ENCODE measurements at regions not wholly inside any gene's neighbourhood (a gene's known extent, or its start where the extent isn't known, plus 50 kb on each side); places are given as distances from the start of the nearest gene placed in this dataset.

- DNase-seq (ENCODE audit: low read depth), result no peak
Measured at GRCh38 chr18:40769786-40770185, 1185.2 kb upstream of the PIK3C3 start.

- DNase-seq (ENCODE audit: low read depth), result no peak
Measured at GRCh38 chr18:40760251-40760650, 1194.8 kb upstream of the PIK3C3 start.

- DNase-seq (ENCODE audit: low read depth), result no peak
Measured at GRCh38 chr18:40754477-40754876, 1200.6 kb upstream of the PIK3C3 start.

- DNase-seq (ENCODE audit: low read depth), result no peak
Measured at GRCh38 chr18:40752316-40752715, 1202.7 kb upstream of the PIK3C3 start.

GRCh38 chr18:40751186-40751585 is 1203.8 kb upstream of the PIK3C3 start:
- no peak for DNase-seq (ENCODE audit: low read depth)

- no peak for DNase-seq (ENCODE audit: low read depth)
Measured at GRCh38 chr18:40739029-40739428, 1216.0 kb upstream of the PIK3C3 start.

GRCh38 chr18:40738321-40738880 is 1216.6 kb upstream of the PIK3C3 start:
- DNase-seq (ENCODE audit: low read depth), result no peak

GRCh38 chr18:40708726-40709125 is 1246.3 kb upstream of the PIK3C3 start:
- no peak for DNase-seq (ENCODE audit: low read depth)

- no peak for DNase-seq (ENCODE audit: low read depth)
Measured at GRCh38 chr18:40707797-40708196, 1247.2 kb upstream of the PIK3C3 start.

- DNase-seq (ENCODE audit: low read depth), result no peak
Measured at GRCh38 chr18:40698129-40698528, 1256.9 kb upstream of the PIK3C3 start.

- DNase-seq (ENCODE audit: low read depth), result no peak
Measured at GRCh38 chr18:40695526-40695925, 1259.5 kb upstream of the PIK3C3 start.

GRCh38 chr18:40692871-40693270 is 1262.2 kb upstream of the PIK3C3 start:
- no peak for DNase-seq (ENCODE audit: low read depth)

GRCh38 chr18:40690062-40690461 is 1265.0 kb upstream of the PIK3C3 start:
- DNase-seq (ENCODE audit: low read depth), result no peak

GRCh38 chr18:40687399-40687798 is 1267.6 kb upstream of the PIK3C3 start:
- no peak for DNase-seq (ENCODE audit: low read depth)

- no peak for DNase-seq (ENCODE audit: low read depth)
Measured at GRCh38 chr18:40686836-40687235, 1268.2 kb upstream of the PIK3C3 start.

GRCh38 chr18:40685219-40685618 is 1269.8 kb upstream of the PIK3C3 start:
- DNase-seq (ENCODE audit: low read depth), result no peak

GRCh38 chr18:40678318-40678717 is 1276.7 kb upstream of the PIK3C3 start:
- no peak for DNase-seq (ENCODE audit: low read depth)

GRCh38 chr18:40676668-40677067 is 1278.4 kb upstream of the PIK3C3 start:
- no peak for DNase-seq (ENCODE audit: low read depth)

GRCh38 chr18:40673150-40673549 is 1281.9 kb upstream of the PIK3C3 start:
- DNase-seq (ENCODE audit: low read depth), result no peak

GRCh38 chr18:40672590-40672989 is 1282.4 kb upstream of the PIK3C3 start:
- no peak for DNase-seq (ENCODE audit: low read depth)

GRCh38 chr18:40670668-40671375 is 1284.2 kb upstream of the PIK3C3 start:
- no peak for DNase-seq (ENCODE audit: low read depth)

- no peak for DNase-seq (ENCODE audit: low read depth)
Measured at GRCh38 chr18:40662898-40663437, 1292.1 kb upstream of the PIK3C3 start.

GRCh38 chr18:40653682-40654081 is 1301.4 kb upstream of the PIK3C3 start:
- DNase-seq (ENCODE audit: low read depth), result no peak

- DNase-seq (ENCODE audit: low read depth), result no peak
Measured at GRCh38 chr18:40652321-40652720, 1302.7 kb upstream of the PIK3C3 start.
